ENCODE measurements at regions not wholly inside any gene's neighbourhood (a gene's known extent, or its start where the extent isn't known, plus 50 kb on each side); places are given as distances from the start of the nearest gene placed in this dataset.

GRCh38 chr10:71073451-71074175 is 138.8 kb upstream of the UNC5B start (continued):
- TF ChIP-seq TSHZ1 (CRISPR knock-in tag; IDR thresholded peaks at IDR 0.05) (no peak), SOX6 (IDR thresholded peaks at IDR 0.05) (no peak), ZNF174 (CRISPR knock-in tag; IDR thresholded peaks at IDR 0.05) (no peak), RNF219 (CRISPR knock-in tag; IDR thresholded peaks at IDR 0.05) (no peak), ZNF778 (CRISPR knock-in tag; IDR thresholded peaks at IDR 0.05) (no peak)

Data from K562 (cell line).